Left ventricle myocardium inferior (tissue), 1 donor: ENCODE measurements at regions not wholly inside any gene's neighbourhood (a gene's known extent, or its start where the extent isn't known, plus 50 kb on each side); places are given as distances from the start of the nearest gene placed in this dataset.

ENCODE experiments used
- DNase-seq: peaks from one replicate; pipeline ENCODE4 v3.0.0-alpha.2; 2020
- H3K27ac ChIP-seq: fragments of 200-600 bp; replicated peaks from 2 replicates; pipeline ENCODE4 v1.8.0; 2021
- H3K27me3 ChIP-seq: fragments of 200-600 bp; 2 replicates; pipeline ENCODE4 v1.8.0; 2021; ENCODE audit warnings: low read depth
- H3K36me3 ChIP-seq: fragments of 200-600 bp; 2 replicates; pipeline ENCODE4 v1.8.0; 2021
- H3K4me1 ChIP-seq: fragments of 200-600 bp; 2 replicates; pipeline ENCODE4 v1.8.0; 2021
- H3K4me3 ChIP-seq: fragments of 200-600 bp; 2 replicates; pipeline ENCODE4 v1.8.0; 2021; ENCODE audit warnings: mild to moderate bottlenecking, moderate library complexity
- H3K9me3 ChIP-seq: fragments of 200-600 bp; replicated peaks from 2 replicates; pipeline ENCODE4 v1.8.0; 2021
- CTCF ChIP-seq: fragments of 200-600 bp; IDR thresholded peaks from 2 replicates; pipeline ENCODE4 v1.8.0; 2021; ENCODE audit warnings: antibody characterized with exemption, mild to moderate bottlenecking, borderline replicate concordance
- intact Hi-C: fragments of 100-400 bp; cut with micrococcal nuclease; formaldehyde crosslinking; loops from one replicate; pipeline ENCODE4 v1.11.0; 2022
- donor health status: DM: no; HTN: yes; CAD: no; lungs with severe emphysema.

GRCh38 chr2:56505885-56506284 is 322.1 kb downstream of the CCDC85A start:
- DNase-seq = no peak
- TF ChIP-seq CTCF = no peak
- Histone ChIP-seq H3K27me3 (no peaks in the 10 kb centered on the region), H3K4me1 (no peaks in the 10 kb centered on the region), H3K27ac (no peak overlapping the region), H3K9me3 (no peaks in the 10 kb centered on the region), H3K36me3 (no peaks in the 10 kb centered on the region), H3K4me3 (no peak overlapping the region)
- intact Hi-C loops = no loop called here

- H3K9me3 ChIP-seq = no peaks in the 10 kb centered on the region
- H3K4me3 ChIP-seq = no peak overlapping the region
- no peaks in the 10 kb centered on the region for H3K4me1 ChIP-seq
- no peaks in the 10 kb centered on the region for H3K36me3 ChIP-seq
- no peak for TF ChIP-seq CTCF
- intact Hi-C loops = no loop called here
- no peaks in the 10 kb centered on the region for H3K27me3 ChIP-seq
- DNase-seq = no peak
- H3K27ac ChIP-seq = no peak overlapping the region
These were observed 324.9 kb downstream of the CCDC85A start for GRCh38 chr2:56508662-56509061.

GRCh38 chr2:56510610-56511009 is 326.8 kb downstream of the CCDC85A start:
- Histone ChIP-seq H3K9me3 (no peaks in the 10 kb centered on the region), H3K36me3 (no peaks in the 10 kb centered on the region), H3K4me3 (no peak overlapping the region), H3K27me3 (no peaks in the 10 kb centered on the region), H3K27ac (no peak overlapping the region), H3K4me1 (no peaks in the 10 kb centered on the region)
- DNase-seq = no peak
- intact Hi-C loops = no loop called here
- TF ChIP-seq CTCF = no peak

GRCh38 chr2:56515399-56515798 is 331.6 kb downstream of the CCDC85A start:
- Histone ChIP-seq H3K4me1 (no peaks in the 10 kb centered on the region), H3K36me3 (no peaks in the 10 kb centered on the region), H3K27ac (no peak overlapping the region), H3K27me3 (no peaks in the 10 kb centered on the region), H3K4me3 (no peak overlapping the region), H3K9me3 (no peaks in the 10 kb centered on the region)
- no peak for TF ChIP-seq CTCF
- no peak for DNase-seq
- intact Hi-C loops = no loop called here

GRCh38 chr2:56519806-56520205 is 336.0 kb downstream of the CCDC85A start:
- H3K9me3 ChIP-seq = no peaks in the 10 kb centered on the region
- no peaks in the 10 kb centered on the region for H3K27me3 ChIP-seq
- H3K4me3 ChIP-seq = no peak overlapping the region
- intact Hi-C loops = no loop called here
- no peak for DNase-seq
- no peak overlapping the region for H3K27ac ChIP-seq
- H3K4me1 ChIP-seq = peaks cover 16% of the 10 kb centered on the region
- H3K36me3 ChIP-seq = no peaks in the 10 kb centered on the region
- TF ChIP-seq CTCF = no peak

- Histone ChIP-seq H3K4me3 (no peak overlapping the region), H3K27me3 (no peaks in the 10 kb centered on the region), H3K4me1 (peaks cover 16% of the 10 kb centered on the region), H3K36me3 (no peaks in the 10 kb centered on the region), H3K9me3 (no peaks in the 10 kb centered on the region), H3K27ac (peak overlapping the region; percentile 80)
- no peak for TF ChIP-seq CTCF
- intact Hi-C loops = no loop called here
- DNase-seq = peak; percentile 27
These were observed 338.9 kb downstream of the CCDC85A start for GRCh38 chr2:56522605-56523089.
